Fibroblast of skin of abdomen (primary cell): ENCODE measurements at regions not wholly inside any gene's neighbourhood (a gene's known extent, or its start where the extent isn't known, plus 50 kb on each side); places are given as distances from the start of the nearest gene placed in this dataset.
"Not testable (repeated sequence)": the region's sequence is repeated elsewhere in the genome, so short reads cannot be mapped to it uniquely, and the experiment has no call there.

Source experiments
- DNase-seq: peaks from one replicate; pipeline ENCODE4 v3.0.0-alpha.2; 2013

DNA sequence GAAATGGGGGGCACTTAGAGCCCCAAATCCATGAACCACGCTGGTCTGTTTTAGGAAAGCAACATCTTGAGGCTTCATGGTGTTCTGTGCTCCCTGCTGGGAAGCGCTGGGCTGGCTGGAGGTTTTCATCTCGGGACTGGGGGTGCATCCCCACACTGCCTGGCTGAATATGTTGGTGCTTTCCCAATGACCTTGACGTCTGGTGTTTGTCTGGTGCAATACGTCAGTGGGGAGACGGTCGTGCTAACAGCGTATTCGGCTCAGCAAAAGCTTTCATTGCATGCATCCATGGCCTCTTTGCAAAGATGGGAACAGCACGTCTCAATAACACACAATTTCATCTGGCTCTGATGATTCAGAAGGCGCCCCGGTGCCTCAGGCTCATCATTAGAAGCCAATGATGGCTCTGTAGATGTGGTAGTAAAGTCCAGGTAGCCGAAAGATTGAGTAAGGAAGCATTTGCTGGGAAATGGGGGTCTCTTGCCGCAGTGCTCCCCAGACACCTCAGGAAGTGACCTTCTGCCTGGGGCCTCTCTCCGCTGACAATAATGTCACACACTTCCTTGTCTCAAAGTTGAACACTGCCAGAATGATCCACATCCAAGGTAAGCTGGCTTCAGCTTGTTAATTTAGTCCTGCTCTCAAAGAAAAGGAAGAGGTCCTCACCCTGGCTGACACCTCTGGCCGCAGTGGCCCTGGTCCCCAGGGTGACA, 97.7 kb downstream of the ING1 start:
- no peak for DNase-seq

DNA sequence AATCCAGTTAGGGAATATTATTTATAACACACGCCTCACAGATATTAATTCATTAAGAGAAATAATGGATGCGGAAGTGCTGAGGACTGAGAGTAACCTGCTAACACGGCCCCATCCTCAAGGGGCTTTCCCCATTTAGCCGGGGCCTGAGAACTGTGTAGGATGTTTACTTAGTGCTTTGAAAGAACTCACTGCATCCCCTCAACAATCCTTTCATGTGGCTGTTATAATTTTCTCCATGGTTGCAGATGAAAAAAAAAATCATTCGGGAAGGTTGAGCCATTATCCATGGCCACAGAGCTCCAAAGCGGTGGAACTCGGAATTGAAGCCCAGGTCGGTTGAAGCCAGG, 98.2 kb downstream of the ING1 start:
- no peak for DNase-seq

DNA sequence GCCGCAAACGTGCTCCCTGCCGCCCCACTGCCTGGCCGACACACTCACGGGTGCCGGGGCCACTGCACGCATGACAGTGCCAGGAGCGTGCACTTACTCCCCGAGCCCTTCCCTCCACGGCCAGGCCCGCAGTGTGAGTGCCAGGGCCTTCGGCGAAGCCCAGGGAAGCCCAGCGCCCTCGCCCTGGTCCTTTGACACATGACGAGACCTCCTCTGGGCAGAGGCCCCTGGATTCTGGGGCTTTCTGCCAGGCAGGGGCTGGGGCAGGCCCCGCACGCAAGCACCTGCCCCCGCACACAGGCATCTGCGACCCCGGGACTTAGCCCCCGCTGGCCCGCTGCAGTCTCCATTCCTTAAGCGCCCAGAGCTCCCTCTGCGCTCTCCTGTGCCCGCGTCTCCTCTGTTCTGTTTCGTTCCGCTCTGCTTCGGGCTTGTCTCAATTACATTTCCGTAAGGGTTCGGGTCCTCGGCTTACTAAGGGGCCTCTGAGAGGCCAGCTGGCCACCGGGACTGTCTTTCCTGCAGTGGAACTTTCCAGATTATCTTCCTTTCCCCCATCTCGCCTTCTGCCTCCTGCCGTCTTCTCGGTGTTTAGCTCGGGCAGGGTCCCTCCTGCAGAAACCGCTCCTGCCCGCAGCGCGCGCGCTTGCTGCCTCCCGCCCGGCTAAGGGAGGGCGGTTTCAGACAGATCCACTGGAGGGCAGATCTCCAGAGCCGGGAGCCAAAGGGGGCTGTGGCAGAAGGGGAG, 98.8 kb downstream of the ING1 start:
- DNase-seq, result peak; percentile 30

DNA sequence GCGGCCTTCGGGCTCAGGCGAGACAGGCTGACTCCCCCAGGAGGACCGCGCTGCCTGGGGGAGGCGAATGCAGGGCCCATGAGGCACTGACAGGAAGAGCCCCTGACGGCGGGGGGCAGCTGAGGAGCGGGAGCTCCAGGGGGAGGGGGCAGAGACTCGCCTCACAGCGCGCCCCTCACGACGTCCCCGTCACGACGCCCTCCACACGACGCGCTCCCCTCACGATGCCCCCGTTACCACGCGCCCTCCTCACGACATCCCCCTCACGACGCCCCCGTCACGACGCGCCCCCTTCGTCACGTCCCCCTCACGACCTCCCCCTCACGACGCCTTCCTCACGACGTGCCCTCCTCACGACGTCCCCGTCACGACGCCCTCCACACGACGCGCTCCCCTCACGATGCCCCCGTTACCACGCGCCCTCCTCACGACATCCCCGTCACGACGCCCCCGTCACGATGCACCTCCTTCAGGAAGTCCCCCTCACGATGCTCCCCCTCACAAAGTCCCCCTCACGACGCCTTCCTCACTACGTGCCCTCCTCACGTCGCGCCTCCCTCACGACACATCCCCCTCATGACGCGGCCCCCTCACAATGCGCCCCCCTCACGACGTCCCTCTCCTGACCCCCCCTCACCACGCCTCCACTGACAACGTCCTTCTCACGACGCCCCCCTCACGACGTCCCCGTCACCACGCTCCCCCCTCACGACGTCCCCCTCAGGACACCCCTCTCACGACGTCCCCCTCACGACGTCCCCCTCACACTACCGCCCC, 99.6 kb downstream of the ING1 start:
- no peak for DNase-seq

DNA sequence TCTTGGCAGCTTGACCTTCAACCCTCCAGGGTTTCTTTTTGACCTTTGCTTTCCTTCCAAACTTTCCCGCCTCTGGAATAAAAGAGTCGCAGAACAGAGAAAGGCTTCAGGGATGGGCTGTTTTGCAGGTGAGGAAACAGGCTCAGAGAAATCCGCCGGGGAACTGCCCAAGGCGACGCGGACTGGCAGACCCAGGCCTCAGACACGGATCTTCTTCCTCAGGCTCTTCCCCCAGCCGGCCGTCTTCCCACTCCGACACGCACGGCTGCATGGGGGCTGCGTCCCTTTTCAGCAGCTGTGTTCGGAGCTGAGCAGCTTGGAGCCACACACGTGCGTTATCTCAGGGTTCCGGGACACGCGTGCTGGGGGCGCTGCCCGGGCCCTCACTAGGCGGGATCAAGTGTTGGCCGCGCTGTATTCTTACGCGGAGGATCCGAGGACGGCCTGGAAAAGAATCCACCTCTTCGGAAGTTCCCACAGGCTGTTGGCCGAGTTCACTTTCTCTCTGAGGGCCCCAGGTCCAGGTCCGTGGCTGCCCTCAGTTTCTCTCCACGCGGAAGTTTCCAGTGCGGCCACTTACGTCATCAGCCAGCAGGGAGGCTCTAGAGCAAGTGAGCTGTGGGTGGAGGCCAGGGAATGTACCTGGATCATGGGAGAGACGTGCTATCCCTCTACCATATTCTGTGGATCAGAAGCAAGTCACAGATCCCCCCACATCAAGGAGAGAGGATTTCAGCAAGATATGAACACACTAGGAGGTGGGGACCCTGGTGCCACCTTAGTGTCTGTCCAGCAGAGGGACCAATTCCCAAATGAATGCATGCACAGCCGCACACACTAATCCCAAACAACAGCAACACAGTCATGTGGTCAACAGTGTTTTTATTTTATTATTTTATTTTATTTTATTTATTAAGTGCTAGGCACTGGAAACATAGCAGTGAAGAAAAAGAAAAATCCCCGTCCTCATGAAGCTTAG, 100.4 kb downstream of the ING1 start:
- DNase-seq, result no peak

DNA sequence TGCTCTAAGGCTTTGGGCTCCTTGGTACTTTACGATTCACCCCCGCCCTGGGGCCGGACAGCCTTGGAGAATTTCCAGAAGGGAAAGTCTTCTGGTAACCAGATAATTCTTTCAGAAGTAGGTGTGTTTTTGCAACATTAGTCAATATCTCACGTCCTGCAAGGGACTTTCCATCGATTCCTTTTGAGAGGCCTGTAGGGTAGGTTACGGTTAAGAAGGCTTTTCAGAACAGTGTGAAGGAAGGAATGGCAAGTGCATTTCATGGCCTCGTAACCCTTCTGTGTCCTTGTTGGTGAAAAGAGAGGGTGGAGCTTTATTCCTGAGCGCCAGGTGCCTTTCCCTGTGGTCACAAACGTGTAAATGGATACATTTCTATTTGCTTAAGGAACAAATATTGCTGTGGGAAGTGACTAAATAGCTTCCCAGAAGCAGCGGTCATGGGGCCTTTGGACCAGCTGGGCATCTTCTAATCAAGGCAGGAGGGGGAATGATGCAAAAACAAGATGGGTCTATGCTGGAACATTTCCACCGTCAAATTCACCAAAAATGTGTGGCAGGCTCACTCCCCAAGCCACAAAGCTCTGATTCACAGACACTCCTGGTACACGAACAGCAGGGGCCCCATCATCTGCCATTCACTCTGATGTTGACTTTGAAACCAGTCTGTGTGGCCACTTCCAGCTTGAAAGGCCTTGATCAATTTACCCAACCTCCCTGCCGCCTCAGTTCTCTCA, 99.2 kb downstream of the ANKRD10 start:
- no peak for DNase-seq

DNA sequence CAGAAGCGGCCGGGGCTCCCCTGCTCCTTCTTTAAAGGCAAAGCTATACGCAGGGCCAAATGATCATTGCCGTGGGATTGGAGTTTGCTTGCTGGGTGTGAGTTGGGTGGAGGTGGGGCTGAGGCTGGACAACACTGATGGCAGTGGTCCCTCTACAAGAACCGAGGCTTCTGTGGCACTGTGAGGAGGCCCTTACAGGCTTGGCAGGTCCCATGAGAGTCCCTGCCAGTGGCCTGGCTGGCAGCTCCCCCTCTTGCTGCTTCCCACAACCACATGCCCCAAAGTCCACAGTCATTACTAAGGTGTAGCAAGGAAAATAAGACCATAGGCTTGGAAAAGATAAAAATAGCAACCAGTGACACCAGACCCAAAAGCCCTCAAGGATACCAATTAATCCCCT, 98.4 kb downstream of the ANKRD10 start:
- DNase-seq, result no peak

DNA sequence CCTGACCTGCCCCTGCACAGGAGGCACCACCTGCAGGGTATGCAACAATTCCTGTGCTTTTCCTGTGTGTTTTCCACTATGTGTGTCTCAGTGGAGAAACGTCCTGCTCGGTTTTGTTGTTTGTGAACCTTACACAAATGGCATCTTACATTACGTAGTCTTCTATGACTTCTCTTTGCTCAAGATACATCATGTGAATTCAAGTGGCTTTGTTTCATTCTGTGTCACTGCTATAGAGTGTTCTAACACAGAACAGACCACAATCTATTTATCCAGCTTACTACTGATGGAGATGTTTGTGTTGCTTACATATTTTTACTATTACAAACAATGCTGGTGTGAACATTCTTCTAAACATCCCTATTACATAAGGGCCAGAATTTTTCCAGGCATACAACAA, 97.7 kb downstream of the ANKRD10 start:
- no peak for DNase-seq

DNA sequence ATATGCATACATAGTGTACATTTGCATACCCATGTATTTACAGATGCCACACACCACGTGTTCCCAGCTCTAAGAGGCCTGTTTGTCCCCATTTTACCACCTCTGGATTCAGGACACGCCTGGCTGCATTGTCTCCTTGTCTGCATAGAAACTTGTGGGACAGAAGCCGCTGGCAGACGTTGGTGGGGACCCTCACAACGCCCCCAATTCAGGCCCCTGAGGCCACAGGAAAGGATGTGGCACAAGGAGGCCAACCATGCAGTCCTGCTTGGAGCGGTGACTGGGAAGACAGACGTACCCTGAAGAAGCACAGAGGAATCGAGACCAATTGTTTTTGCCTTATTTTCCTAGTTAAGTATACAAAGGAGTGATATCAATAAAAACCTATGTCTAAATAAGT, 96.1 kb downstream of the ANKRD10 start:
- no peak for DNase-seq

DNA sequence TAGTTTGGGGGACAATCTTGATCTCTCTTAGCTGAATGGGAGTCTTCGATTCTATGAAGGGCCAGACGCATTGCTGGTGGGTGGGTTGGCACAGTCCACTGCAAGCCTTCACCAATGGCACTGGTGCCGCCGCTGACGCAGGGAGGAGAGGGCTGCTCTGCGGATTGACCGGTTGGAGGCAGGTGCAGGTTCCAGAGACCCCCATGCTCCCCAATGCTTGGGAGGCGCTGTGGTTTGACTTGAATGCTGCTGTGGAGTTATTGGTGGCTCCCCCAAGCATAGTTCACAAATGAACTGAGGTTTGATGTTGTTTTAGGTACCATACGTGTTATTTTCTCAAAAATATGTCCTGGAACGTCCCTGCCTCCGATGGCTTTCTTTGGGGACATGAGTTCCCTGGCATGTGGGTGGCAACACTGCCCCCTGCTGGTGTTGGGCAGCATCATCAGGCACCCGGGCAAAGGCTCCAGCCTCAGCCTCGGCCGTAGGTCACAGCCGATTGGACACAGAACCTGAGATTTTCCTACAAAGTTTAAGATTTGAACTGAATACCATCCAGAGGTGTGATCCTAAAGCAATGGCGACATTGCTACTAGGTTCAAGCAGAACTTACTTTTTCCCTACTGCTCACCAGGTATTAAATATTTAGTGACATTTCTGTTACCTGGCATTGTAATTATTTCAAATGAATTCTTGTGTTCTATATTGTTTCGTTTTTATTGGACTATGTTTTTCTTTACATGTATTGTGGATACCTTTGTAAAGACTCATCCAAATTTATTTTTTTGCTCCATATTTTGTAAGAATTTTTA, 95.5 kb downstream of the ANKRD10 start:
- DNase-seq, result peak; percentile 52

DNA sequence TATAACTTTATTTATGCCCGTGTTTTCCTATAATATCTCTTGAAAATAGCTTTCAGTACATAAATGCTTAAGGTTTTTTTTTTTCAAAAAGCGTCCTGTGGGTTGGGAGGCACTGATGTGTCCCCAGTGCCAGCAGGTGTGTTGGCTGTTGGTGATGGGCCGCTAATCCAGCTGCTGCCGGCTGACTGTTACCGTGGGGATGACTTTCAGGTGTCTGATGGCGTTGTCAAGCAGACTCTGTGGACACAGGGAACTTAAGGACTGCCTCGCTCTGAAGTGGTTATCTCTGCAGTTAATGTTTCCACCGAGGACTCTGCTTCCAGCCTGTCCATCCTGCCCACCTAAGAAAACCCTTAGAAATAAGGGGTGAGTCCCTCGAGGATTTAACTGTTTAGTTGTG, 94.5 kb downstream of the ANKRD10 start:
- no peak for DNase-seq

DNA sequence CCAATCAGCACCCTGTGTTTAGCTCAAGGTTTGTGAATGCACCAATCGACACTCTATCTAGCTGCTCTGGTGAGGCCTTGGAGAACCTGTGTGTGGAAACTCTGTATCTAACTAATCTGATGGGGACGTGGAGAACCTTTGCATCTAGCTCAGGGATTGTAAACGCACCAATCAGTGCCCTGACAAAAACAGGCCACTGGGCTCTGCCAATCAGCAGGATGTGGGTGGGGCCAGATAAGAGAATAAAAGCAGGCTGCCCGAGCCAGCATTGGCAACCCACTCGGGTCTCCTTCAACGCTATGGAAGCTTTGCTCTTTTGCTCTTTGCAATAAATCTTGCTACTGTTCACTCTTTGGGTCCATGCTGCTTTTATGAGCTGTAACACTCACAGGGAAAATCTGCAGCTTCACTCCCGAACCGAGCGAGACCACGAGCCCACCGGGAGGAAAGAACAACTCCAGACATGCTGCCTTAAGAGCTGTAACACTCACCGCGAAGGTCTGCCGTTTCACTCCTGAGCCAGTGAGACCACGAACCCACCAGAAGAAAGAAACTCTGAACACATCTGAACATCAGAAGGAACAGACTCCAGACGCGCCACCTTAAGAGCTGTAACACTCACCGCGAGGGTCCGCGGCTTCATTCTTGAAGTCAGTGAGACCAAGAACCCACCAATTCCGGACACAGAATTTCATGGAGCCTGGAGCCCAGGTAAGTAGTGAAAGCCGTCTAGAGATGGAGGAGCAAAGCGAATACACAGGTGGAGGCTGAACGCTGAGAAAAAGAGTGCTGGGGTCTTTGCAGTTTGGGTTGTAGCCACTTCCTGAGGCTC, 92.8 kb downstream of the ANKRD10 start:
- not testable (repeated sequence) for DNase-seq

DNA sequence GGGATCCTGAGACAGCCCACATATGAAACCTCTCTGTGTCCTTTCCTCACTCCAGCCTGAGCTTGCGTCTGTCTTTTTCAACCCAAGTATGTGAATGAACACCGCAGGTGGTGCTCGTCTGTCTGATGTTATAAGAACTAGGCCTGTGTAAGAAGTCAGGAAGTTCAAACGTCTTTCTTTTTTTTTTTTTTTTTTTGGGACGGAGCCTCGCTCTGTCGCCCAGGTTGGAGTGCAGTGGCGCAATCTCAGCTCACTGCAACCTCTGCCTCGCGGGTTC, 92.3 kb downstream of the ANKRD10 start:
- DNase-seq, result no peak

DNA sequence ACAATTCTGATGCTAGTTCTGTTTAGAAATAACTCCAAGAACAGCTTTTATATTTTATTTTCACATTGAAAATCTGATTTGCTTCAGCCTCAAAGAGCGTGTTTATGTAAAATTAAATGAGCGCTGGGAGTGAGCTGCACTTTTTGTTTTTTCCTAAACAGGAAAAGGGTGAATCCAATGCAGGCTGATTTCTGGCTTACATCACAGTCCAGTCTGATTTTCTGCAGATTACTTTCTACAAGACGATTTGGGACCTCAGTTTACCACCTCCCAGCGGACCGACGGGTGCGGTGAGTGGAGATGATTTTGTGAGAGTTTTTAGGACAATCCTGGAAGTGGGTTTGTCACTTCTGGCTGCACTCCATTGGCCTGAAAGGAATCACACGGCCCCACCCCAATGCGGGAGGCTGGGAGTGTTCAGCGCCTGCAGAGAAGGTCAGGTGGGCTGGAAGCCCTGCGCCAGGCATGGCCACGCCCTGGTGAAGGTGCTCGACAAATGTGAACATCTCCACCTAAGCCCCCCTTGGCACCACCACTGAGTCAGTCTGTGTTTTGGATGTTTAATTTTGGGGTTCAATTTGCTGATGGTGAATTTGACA, 90.1 kb downstream of the ANKRD10 start:
- DNase-seq, result no peak

DNA sequence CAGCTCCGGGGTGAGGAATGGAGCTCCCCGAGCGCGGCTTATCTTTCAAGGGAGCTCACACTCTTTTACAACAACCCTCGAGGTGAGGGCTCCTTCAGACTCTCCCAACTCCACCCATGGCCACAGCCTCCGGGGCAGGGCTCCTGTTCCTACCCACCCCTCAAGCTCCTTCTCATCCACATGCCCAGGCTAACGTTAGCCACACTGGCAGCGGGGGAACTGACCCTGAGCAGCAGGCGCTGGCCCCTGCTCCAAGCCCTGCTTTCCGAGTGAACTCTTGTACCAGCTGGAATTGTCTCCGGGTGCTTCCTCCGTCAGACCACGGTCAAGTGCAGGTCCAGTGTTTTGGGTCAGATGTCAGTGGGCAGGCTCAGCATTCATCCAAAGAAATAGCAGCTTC, 89.4 kb downstream of the ANKRD10 start:
- DNase-seq, result no peak

DNA sequence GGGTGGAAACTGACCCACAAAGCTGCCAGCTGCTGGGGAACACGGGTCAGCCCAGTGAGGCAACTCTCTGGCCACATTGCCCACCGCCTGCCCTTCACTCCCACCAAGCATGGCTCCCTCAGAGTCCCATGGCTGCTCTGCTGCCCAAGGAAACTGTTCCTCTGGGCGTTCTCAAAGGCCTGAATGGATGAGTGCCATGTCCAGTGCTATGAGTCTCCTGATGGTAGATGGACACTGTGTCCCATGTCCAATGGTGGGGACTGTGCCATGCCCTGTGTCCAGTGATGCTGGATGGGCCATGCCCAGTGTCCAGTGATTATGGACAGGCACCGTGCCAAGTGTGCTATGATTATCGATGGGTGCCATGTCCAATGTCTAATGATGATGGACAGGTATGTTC, 88.8 kb downstream of the ANKRD10 start:
- DNase-seq, result no peak

DNA sequence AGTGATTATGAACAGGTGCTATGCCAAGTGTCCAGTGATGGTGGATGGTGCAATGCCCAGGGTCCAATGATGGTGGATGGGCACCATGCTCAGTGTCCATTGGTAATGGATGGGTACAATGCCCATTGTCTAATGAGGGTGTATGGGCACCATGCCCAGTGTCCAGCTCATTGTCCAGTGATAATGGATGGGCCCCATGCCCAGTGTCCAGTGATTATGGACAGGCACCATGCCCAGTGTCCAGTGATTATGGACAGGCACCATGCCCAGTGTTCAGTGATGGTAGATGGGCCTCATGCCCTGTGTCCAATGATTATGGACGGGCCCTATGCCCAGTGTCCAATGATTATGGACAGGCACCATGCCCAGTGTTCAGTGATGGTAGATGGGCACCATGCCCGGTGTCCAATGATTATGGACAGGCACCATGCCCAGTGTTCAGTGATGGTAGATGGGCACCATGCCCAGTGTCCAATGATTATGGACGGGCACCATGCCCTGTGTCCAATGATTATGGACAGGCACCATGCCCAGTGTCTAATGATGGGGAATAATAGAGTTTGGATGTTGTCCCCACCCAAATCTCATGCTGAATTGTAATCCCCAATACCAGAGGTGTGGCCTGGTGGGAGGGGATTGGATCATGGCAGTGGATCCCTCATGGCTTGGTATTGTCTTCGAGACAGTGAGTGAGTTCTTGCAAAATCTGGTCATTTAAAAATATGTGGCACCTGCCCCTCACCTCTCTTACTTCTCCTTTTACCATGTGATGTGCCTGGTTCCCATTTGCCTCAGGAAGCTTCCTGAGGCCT, 87.8 kb downstream of the ANKRD10 start:
- DNase-seq, result no peak
